ENCODE measurements at regions not wholly inside any gene's neighbourhood (a gene's known extent, or its start where the extent isn't known, plus 50 kb on each side); places are given as distances from the start of the nearest gene placed in this dataset.

GRCh38 chr5:54404568-54404967 is 50.9 kb upstream of the HSPB3 start:
- Histone ChIP-seq H3K27me3 (no peaks in the 10 kb centered on the region), H3K9me3 (no peaks in the 10 kb centered on the region), H3K36me3 (no peaks in the 10 kb centered on the region), H3K27ac (peak overlapping the region in 1 of 4 donors; percentile 61), H3K4me3 (no peak overlapping the region), H3K4me1 (no peaks in the 10 kb centered on the region)
- no peak for TF ChIP-seq POLR2A (IDR thresholded peaks at IDR 0.05)
- no peak for TF ChIP-seq EP300 (IDR thresholded peaks at IDR 0.05)
- no peak for TF ChIP-seq POLR2AphosphoS5 (IDR thresholded peaks at IDR 0.05)
- DNase-seq = no peak
- WGBS, 2 donors = 68 to 82% methylated on average over 3 of the region's 3 CpGs
- intact Hi-C loops (cut with DNase I) = no loop called here

- Histone ChIP-seq H3K4me3 (no peak overlapping the region), H3K27me3 (no peaks in the 10 kb centered on the region), H3K36me3 (no peaks in the 10 kb centered on the region), H3K4me1 (no peaks in the 10 kb centered on the region), H3K27ac (peak overlapping the region in 1 of 4 donors; percentile 61), H3K9me3 (no peaks in the 10 kb centered on the region)
- intact Hi-C loops (cut with DNase I) = no loop called here
- WGBS, 2 donors = 80 to 86% methylated on average over 4 of the region's 4 CpGs
- TF ChIP-seq POLR2AphosphoS5 (IDR thresholded peaks at IDR 0.05) (no peak), CTCF (IDR thresholded peaks at IDR 0.05) (no peak), EP300 (IDR thresholded peaks at IDR 0.05) (no peak), POLR2A (IDR thresholded peaks at IDR 0.05) (no peak)
- DNase-seq = no peak
Measured at GRCh38 chr5:54403885-54404416, 51.5 kb upstream of the HSPB3 start.

- no peak overlapping the region for H3K4me3 ChIP-seq
- no peaks in the 10 kb centered on the region for H3K4me1 ChIP-seq
- no peaks in the 10 kb centered on the region for H3K36me3 ChIP-seq
- no peaks in the 10 kb centered on the region for H3K9me3 ChIP-seq
- intact Hi-C loops (cut with DNase I) = no loop called here
- no peaks in the 10 kb centered on the region for H3K27me3 ChIP-seq
- no peak overlapping the region for H3K27ac ChIP-seq
- DNase-seq = no peak
- no peak for TF ChIP-seq POLR2A (IDR thresholded peaks at IDR 0.05)
- no peak for TF ChIP-seq POLR2AphosphoS5 (IDR thresholded peaks at IDR 0.05)
- no peak for TF ChIP-seq CTCF (IDR thresholded peaks at IDR 0.05)
- TF ChIP-seq EP300 (IDR thresholded peaks at IDR 0.05) = no peak
- WGBS, 2 donors = 92% methylated on average over 2 of the region's 2 CpGs
Measured at GRCh38 chr5:54403121-54403520, 52.4 kb upstream of the HSPB3 start.

GRCh38 chr5:54401515-54401914 is 54.0 kb upstream of the HSPB3 start:
- intact Hi-C loops (cut with DNase I) = no loop called here
- Histone ChIP-seq H3K36me3 (no peaks in the 10 kb centered on the region), H3K27ac (no peak overlapping the region), H3K4me1 (no peaks in the 10 kb centered on the region), H3K4me3 (no peak overlapping the region), H3K27me3 (no peaks in the 10 kb centered on the region), H3K9me3 (no peaks in the 10 kb centered on the region)
- 37 to 47% methylated on average over 2 of the region's 2 CpGs for WGBS, 2 donors
- no peak for DNase-seq
- TF ChIP-seq CTCF (IDR thresholded peaks at IDR 0.05) (no peak), EP300 (IDR thresholded peaks at IDR 0.05) (no peak), POLR2AphosphoS5 (IDR thresholded peaks at IDR 0.05) (no peak), POLR2A (IDR thresholded peaks at IDR 0.05) (no peak)

- intact Hi-C loops (cut with DNase I) = no loop called here
- Histone ChIP-seq H3K4me1 (no peaks in the 10 kb centered on the region), H3K36me3 (no peaks in the 10 kb centered on the region), H3K4me3 (no peak overlapping the region), H3K27ac (no peak overlapping the region), H3K27me3 (no peaks in the 10 kb centered on the region), H3K9me3 (no peaks in the 10 kb centered on the region)
- no peak for DNase-seq
- 91 to 96% methylated on average over 1 of the region's 1 CpG for whole genome bisulfite sequencing, 2 donors
- no peak for TF ChIP-seq EP300 (IDR thresholded peaks at IDR 0.05)
- no peak for TF ChIP-seq POLR2A (IDR thresholded peaks at IDR 0.05)
- TF ChIP-seq CTCF (IDR thresholded peaks at IDR 0.05) = no peak
- TF ChIP-seq POLR2AphosphoS5 (IDR thresholded peaks at IDR 0.05) = no peak
Measured at GRCh38 chr5:54398191-54398590, 57.3 kb upstream of the HSPB3 start.

Measured in sigmoid colon (tissue), 6 donors.